ENCODE measurements at regions not wholly inside any gene's neighbourhood (a gene's known extent, or its start where the extent isn't known, plus 50 kb on each side); places are given as distances from the start of the nearest gene placed in this dataset.

GRCh38 chr5:97400537-97400936 is 217.5 kb upstream of the RIOK2 start:
- in situ Hi-C loops (cut with HindIII; ENCODE audit: low pct_unique_long_range_greater_than_20kb, low sequenced_read_pairs) = no loop called here
- DNase-seq (ENCODE audit: low read depth, low spot score) (no peak), ATAC-seq (no peak)
- POLR2A ChIA-PET = no interaction called here
- no peaks in the 10 kb centered on the region for H3K36me3 ChIP-seq (ENCODE audit: control insufficient read depth, insufficient read depth, low read length)
- no peaks in the 10 kb centered on the region for H3K4me1 ChIP-seq (ENCODE audit: control insufficient read depth, insufficient read depth, low read length)
- TF ChIP-seq POLR2AphosphoS5 (IDR thresholded peaks at IDR 0.05; ENCODE audit: low read depth, low read length) (no peak), SIN3A (IDR thresholded peaks at IDR 0.05; ENCODE audit: borderline replicate concordance, insufficient read depth, low read depth, low read length) (no peak), CTCF (IDR thresholded peaks at IDR 0.05) (no peak), TCF7L2 (IDR thresholded peaks at IDR 0.05; ENCODE audit: low read depth, low read length) (no peak), REST (IDR thresholded peaks at IDR 0.05; ENCODE audit: insufficient read depth in 1 of 2, low read depth in 2 of 2, low read length in 1 of 2) (no peak)
- CTCF ChIA-PET = interaction anchor here (0.6 kb wide), 1 partner anchor 170 kb away, joined by 5 read pairs; no protein-coding TSS in a partner anchor
- H3K4me3 ChIP-seq (ENCODE audit: low read depth in 2 of 2, low read length in 2 of 2) = no peak overlapping the region
- intact Hi-C loops (cut with micrococcal nuclease; ENCODE audit: unreplicated experiment) = no loop called here
- no peaks in the 10 kb centered on the region for H3K27me3 ChIP-seq (ENCODE audit: control insufficient read depth, insufficient read depth, low read length)
- 0 out of 2 replicates have a peak, but pooled peaks cover under 1% of the 10 kb centered on the region for H3K9me3 ChIP-seq (ENCODE audit: control insufficient read depth, insufficient read depth, low read depth, low read length)
- no TSS peak for BruUV-seq (replicated peaks)
- H3K27ac ChIP-seq (ENCODE audit: low read length) = no peak overlapping the region

- Histone ChIP-seq H3K27ac (ENCODE audit: low read length) (no peak overlapping the region), H3K4me3 (ENCODE audit: low read depth in 2 of 2, low read length in 2 of 2) (no peak overlapping the region), H3K27me3 (ENCODE audit: control insufficient read depth, insufficient read depth, low read length) (peaks cover 2% of the 10 kb centered on the region; the same call in 1 of the 2 replicates), H3K36me3 (ENCODE audit: control insufficient read depth, insufficient read depth, low read length) (no peaks in the 10 kb centered on the region), H3K4me1 (ENCODE audit: control insufficient read depth, insufficient read depth, low read length) (no peaks in the 10 kb centered on the region), H3K9me3 (ENCODE audit: control insufficient read depth, insufficient read depth, low read depth, low read length) (no peaks in the 10 kb centered on the region)
- POLR2A ChIA-PET = no interaction called here
- intact Hi-C loops (cut with micrococcal nuclease; ENCODE audit: unreplicated experiment) (no loop called here), in situ Hi-C loops (cut with HindIII; ENCODE audit: low pct_unique_long_range_greater_than_20kb, low sequenced_read_pairs) (no loop called here)
- DNase-seq (ENCODE audit: low read depth, low spot score) (no peak), ATAC-seq (no peak)
- BruUV-seq (replicated peaks) = no TSS peak
- CTCF ChIA-PET = no interaction called here
- no peak for TF ChIP-seq REST (IDR thresholded peaks at IDR 0.05; ENCODE audit: insufficient read depth in 1 of 2, low read depth in 2 of 2, low read length in 1 of 2)
- no peak for TF ChIP-seq TCF7L2 (IDR thresholded peaks at IDR 0.05; ENCODE audit: low read depth, low read length)
- TF ChIP-seq CTCF (IDR thresholded peaks at IDR 0.05) = no peak
- no peak for TF ChIP-seq SIN3A (IDR thresholded peaks at IDR 0.05; ENCODE audit: borderline replicate concordance, insufficient read depth, low read depth, low read length)
- no peak for TF ChIP-seq POLR2AphosphoS5 (IDR thresholded peaks at IDR 0.05; ENCODE audit: low read depth, low read length)
Observed at GRCh38 chr5:97405941-97406340, 222.9 kb upstream of the RIOK2 start.
